HG03097 (cell line): ENCODE measurements at regions not wholly inside any gene's neighbourhood (a gene's known extent, or its start where the extent isn't known, plus 50 kb on each side); places are given as distances from the start of the nearest gene placed in this dataset.
"Not testable (repeated sequence)": the region's sequence is repeated elsewhere in the genome, so short reads cannot be mapped to it uniquely, and the experiment has no call there.

ENCODE experiments used
- ATAC-seq: cut with Tn5 transposase; IDR thresholded peaks from one replicate; pipeline ENCODE4 v1.9.1; 2021; ENCODE audit not compliant: unreplicated experiment, low FRiP score

DNA sequence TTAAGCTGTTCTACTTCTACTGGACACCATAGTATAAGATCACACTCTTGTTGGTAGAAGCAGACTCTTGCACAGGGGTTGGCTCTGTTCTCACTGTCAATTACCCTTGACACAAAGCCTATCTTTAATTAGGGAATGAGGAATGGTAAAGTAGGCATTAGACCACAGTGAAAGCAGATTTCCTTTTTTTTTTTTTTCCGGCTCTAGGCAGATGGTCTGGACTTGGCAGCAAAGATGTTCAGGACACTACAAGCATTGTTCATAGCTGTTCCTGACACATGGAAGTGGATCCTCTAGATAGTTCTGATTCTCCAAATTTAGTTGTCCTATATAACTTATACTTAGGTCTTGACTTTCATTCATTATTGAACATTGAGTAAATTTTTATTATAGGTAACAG, 672.2 kb upstream of the CELF4 start:
- ATAC-seq = no peak

DNA sequence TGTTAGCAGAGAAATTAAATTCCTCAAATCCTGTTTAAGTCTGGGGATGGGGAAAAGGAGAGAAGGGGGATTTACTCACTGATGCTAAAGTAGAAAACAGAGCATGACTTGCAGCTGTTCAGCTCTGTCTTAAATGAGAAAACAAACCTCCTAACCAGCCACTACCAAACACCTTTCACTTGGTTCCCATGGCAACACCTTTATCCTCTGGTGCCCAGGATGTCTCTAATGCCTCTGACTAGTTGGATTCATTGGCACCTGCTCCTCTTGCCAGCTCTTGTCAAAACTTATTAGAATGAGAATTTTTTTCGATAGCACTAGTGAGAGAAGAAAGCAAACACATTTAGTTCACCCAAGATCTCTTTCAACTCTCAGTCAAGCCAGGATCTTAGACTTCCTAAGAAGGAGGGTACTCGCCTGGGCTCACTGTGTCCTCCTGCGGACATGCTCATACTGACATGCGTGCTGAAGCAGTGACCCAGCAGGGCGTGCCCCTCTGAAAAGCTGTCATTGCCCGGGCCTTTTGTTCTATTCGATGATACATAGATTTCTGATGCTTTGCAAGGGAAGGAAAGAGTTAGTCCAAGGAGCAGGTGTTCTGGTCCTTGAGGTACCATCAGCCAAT, 656.0 kb upstream of the CELF4 start:
- ATAC-seq = no peak

DNA sequence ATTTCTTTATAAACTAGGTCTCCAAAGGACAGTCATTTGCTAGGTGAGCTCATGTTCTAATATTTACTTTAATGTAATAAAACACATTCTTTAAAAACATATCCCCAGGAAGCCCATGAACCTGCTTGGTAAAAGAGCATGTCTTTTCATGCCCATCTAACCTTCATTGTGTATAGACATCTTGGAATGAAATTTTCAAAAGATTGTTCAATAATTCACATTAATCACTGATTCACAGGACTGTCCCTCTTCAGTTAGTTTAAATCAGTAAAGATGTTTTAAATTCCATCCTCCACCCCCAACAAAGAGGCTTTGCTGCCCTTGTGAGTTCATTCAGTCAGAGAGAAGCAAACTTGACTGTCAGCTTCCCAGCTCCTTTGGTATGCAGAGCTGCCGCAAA, 633.4 kb upstream of the CELF4 start:
- ATAC-seq = no peak

DNA sequence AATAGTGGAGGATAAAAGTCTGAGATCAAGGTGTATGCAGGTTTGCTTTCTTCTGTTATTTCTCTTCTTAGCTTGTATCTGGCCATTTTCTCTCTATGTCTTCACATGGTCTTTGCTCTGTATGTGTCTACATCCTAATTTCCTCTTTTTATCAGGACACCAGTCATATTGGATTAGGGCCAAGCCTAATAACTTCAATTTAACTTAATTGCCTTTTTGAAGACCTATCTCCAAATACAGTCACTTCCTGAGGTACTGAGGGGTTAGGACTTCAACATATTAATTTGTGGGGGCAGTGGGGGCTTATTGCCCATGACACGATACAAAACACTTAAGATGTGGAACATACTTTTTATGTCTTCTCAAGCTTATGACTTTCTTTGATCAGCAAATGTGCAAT, 632.9 kb upstream of the CELF4 start:
- ATAC-seq = no peak

DNA sequence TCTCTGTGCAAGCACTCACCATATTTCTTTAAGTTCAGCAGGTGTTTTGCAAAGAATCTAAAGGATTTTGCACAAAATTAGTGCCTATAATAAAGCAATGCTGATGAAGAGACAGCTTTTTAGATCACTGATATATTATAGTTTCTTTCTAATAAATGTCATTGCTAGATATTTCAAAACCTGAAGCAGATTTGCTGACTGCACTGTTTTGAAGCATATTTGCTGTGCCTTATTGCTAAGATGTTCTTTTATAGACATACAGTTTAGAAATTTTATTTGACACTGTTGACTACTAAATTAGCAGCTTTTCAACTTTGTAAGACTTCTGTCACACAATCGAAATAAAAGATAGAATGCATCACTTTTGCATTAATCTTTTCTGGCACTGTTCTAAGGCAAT, 620.9 kb upstream of the CELF4 start:
- no peak for ATAC-seq

DNA sequence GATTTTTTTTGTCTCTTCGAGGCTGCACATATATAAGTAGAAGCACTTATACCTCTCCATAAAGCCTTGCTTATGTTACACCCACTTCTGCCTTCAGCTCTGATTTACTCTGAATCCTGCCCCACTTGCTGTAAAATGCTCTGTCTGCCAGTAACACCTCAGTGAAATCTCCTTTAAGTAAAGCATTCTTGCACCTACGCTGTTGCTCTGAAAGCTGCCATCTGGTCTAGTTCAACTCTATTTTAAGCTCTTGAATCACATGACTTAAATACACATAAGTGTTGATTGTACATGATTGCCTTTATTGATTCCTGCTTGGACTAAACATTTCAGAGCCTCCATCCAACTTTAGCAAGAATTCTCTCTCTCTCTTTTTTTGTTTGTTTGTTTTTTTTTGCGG, 609.0 kb upstream of the CELF4 start:
- no peak for ATAC-seq

DNA sequence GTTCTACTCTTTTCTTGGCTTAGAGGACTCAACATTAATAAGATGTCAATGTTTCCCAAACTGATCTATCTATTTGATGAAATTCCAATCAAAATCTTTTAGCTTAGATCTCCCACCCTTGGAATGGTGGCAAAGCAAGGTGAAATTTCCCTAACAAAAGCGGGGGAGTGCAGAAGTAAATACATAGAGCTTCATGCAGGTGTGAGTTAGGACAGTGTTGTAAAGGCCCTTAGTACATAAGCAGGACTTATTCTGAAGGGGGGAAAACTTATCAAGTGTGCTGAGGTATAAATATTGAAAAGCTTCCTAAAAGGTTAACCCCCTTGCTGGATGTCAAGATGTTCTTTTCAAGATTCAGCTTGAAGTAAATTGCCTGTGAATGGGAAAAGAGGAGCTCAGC, 608.6 kb upstream of the CELF4 start:
- ATAC-seq = no peak

DNA sequence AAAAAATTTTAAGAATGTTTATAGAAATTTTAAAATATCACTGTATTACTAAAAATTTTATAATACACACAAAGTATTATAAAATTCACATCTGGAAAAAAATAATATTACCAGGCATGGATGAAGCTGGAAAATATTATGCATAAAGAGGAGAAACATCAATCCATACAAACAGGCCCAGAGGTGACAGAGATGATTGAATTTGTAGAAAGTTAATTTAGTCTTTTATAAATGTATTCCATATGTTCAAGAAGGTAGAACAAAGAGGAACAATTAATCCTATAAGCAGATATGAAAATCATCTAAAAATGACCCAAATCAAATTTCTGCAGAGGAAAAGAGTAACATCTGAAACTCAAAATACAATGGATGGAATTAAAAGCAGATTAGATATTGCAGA, 605.2 kb upstream of the CELF4 start:
- no peak for ATAC-seq

DNA sequence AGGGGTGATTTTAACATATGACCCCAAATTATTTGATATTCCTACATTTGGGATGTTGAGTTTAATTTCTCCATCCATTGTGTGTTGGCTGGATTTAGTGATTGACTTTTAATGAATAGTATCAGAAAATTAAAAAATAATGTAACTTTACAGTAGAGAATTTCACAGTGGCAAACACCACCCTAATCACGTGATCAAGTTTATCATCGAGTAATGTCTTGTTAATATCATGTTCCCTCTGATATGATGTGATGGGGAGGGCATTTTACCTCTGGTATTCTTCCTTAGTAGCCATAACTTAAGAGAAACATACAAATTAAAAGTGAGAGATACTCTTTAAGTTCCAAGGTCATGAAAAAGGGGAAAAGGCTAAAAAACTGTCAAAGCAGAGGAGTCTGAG, 602.0 kb upstream of the CELF4 start:
- no peak for ATAC-seq

DNA sequence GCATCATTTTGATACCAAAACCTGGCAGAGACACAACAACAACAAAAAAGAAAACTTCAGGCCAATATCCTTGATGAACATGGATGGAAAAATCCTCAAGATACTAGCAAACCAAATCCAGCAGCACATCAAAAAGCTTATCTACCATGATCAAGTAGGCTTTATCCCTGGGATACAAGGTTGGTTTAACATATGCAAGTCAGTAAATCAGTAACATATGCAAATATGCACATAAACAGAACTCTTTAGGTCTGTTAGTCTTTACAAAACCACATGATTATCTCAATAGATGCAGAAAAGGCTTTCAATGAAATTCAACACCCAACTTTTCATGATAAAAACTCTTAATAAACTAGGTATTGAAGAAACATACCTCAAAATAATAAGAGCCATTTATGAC, 587.5 kb upstream of the CELF4 start:
- not testable (repeated sequence) for ATAC-seq

DNA sequence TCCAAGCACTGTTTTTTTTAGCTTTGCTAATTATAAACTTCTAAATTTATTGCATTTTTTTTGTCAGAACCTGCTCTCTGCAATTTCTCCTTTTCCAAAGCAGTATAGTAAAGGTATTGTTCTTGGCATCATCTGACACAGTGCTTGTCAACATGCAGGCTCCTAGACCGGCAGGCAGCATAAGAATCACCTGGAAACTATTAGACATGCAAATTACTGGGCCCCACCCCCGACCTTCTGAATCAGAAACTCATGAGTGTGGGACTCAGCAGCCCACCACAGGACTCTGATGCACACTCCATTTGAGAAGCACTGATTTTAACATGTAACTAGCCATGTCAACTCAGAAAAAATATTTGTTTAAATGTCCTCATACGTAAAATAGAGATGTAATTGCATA, 551.1 kb upstream of the CELF4 start:
- no peak for ATAC-seq

DNA sequence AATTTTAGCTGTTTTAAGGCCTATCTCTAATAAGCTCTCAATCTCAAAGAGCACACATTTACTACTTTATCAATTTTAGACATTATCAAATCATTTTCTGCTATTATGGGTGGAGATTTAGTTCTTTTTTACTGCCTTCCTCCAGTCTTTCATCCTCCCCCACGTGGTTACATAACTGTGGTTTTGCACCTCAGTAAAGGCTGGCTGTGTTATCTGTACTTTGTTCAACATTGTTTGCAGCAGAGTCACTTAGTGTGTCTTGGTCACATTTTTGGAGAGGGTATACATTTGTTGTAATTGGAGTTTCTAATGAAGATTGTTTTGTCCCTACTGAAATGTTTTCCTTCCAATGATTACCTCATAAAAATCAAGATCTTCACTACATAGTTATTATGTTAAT, 549.6 kb upstream of the CELF4 start:
- ATAC-seq = no peak

DNA sequence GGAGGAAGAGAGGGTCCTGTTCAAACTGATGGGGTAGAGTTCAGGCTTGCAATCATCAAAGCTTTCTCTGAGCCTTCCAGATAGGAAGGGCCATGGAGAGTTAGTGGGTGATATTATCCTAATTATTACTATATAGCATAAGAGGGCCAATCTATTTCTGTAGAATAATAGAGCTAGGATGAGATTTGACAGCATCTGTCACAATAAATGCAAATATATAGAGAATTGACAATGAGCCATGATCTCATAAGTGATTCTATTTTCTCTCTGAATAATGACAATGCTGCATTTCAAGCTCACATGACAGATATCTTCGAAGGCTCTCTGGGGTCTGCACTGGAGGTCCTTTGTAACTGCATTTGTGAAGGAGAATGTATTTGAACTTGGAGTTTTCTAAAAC, 521.9 kb upstream of the CELF4 start:
- no peak for ATAC-seq

DNA sequence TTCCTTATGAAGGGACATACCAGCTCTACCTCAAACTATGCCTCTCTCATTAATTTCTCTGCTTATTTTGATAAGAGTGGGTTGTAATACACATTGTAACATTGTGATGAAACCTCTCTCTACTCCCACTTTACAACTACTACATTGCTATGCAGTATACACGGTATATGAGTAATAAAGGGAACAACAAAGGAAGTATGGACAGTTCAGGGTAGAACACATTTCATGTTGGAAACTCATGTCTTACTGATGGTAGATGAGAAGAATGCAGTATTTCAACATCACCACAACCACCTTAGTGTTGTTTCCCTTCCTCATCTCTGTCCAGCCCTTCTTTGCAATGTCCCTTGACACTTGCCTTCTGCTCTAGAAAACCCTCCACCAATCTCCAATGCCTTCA, 515.9 kb upstream of the CELF4 start:
- ATAC-seq = no peak

DNA sequence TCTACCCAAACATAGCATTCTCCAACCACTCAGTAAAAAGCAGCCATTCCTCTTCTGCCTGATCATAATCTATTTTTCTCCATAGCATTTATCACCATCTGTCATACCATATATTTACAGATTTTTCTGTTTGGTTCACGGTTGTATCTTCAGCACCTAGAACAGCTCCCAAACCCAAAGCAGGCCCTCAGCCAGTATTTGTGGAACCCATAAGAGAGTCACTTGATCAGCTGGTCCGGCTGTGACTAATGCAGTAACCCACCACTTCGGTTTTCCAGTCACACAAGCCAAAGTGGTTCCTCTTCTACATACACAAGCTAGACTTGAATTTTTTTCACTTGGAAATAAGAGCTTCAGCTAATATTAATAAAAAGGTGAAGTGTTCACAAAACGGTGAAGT, 511.6 kb upstream of the CELF4 start:
- ATAC-seq = no peak

DNA sequence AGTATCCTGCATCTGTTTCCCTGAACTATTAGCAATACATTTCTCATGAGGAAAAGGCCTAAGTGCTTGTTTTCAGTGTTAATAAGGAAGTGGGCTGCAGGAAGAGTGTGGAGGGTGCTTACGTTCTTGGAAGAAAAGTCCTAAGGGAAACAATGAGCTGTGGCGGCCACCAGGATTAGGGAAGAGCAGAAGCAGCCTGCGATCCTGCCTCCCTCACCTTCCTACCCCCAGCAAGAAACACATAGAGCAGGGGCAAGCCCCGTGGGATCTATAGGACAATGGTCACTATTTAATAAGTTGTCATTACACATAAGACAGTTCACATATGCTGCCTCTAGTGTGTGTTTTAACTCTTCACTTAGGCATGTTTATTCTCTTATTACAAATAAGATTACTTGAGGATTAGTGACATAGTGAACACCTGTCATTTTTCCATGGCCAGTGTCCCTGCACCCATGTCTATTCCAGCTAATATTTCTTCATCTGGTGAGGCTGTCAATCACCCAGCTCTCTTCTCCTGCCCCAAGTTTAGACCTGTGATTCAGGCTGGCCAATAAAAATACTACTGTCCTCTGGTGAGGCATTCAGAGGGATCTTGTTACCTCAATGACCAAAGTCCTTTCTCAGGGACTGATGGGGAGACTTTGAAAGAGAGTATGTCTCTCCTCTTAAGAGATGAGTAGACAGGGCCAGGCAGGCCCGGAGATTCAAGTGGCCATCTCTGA, 510.9 kb upstream of the CELF4 start:
- no peak for ATAC-seq

DNA sequence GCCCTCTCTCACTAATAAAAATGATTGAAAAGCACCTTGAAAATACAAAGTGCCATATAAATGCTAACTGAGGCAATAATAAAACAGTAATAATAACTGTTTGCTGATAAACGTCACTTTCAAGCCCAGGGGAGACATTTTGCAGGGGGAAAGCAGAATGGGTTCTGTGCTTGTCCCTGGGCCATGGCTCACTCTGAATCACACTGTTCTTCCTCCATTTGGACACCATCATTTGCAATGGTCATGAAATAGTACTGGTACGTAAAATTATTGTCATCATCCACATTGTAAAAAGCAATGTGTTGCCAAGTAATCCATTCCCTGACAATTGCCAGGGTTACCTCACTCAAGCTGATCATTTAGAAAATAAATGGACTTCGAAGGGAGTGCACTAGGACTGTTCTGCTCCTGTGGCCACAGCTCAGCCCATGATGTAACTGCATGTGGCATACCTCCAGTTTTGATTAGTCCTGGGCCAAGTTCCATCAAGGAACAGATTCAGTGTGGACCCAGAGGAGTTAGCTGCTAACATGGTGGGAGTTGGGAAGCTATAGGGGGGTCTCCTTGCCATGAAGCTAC, 508.8 kb upstream of the CELF4 start:
- no peak for ATAC-seq

DNA sequence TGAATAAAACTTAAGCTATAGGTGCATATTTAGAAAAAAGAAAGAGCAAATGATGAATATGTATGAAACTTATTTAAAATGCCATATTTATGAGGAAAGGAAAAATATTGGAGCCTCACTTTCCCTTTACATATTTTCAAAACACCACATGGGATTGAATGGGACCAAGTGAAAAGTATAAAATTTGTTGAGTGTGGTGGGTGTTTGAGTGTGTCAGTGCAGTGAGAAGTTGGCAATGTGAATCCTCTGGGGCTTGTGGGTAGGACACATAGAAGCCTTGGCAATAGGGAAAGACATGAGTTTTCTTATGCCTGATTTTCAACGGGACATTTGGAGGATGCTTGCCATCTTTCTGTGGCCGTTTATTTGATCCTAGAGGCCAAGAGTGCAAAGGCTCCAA, 502.2 kb upstream of the CELF4 start:
- ATAC-seq = no peak

DNA sequence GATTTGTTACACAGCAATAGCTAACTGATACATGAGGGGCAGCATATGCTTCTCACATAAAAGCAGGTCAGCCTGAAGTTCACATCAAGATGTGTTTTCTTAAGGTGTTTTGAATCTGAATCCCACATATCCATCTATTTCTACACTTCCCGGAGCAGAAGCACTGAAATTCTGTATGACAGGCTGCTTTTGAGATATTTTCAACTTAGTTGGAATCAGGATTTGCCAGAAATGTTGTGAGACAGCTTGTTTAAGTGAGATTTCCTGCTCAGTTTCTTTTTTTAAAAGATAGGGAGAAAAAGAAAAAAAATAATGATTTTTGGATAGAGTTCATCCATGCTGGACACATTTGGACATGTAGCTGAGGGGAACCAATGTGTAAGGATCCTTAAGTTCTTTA, 501.5 kb upstream of the CELF4 start:
- no peak for ATAC-seq

DNA sequence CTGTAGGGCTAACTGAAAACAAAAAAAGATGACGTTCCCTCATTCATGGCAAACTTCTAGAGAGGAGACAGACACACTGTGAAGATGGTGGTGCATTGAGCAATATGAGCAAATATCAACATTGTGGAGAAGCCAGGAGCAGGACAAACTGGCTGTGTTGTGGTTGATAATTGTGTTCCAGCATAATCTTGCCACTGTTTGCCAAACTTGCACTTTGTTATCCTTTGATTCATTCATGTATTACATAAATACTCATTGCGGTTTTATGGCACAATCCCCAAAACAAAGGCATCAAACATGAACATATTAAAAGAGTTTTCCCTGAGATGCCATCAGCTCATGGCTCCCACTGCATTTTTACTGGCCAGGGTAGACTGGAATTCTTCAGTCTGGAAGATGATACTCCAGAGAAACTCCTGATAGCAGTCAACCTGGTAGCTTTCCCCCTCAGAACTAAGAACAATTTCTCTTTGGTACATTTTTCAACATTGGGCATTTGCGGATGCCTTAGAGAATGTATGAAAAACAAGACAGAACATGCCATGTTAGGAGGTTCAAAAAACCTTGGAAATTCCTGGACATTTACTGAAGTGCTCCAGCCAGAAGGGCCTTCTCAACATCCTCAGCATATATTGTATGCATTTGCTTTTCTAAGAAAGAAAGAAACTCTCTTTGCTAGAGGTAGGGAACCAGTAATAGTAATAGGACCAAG, 487.4 kb upstream of the CELF4 start:
- no peak for ATAC-seq

DNA sequence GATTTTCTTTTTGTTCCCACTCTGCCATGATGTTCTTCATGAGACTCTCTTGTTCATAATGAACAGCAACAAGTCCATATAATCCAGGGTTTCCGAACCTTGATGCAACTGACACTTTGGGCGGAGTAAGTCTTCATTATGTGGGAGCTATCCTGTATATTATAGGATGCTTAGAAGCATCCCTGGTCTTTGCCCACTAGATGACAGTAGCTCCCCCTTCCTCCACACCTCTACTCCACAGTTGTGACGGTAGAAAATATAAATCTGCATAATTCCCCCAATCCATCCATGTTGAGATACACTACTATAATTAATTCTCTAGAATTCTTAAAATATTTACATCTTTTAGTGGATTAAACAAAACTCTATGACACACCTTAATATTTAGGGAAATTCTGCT, 482.2 kb upstream of the CELF4 start:
- no peak for ATAC-seq

DNA sequence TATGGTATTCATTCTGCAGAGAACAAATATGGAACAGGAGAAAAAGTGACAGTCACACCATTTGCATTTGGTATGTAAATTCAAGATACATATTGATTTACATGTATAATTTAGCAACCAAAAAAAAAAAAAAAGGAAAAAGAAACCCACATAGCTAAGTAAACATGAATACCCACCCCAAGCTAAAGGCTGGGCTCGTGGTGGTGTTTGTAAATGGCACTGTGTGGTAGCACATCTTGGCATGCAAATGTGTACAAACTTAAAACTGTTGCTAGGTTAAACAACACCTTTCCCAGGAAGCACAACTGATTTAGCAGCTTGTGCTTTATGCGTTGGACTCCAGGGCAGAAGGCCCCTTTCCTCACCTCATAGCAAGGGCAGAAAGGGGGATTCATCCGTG, 481.1 kb upstream of the CELF4 start:
- no peak for ATAC-seq
